Mucosa of rectum (tissue), 2 donors: ENCODE measurements at regions not wholly inside any gene's neighbourhood (a gene's known extent, or its start where the extent isn't known, plus 50 kb on each side); places are given as distances from the start of the nearest gene placed in this dataset.

Experiments
- H3K27ac ChIP-seq, 2 donors: one replicate each; pipeline ENCODE4 v1.7.0; 2013; ENCODE audit warnings: inconsistent platforms in 2 of 2, low read depth in 2 of 2, low read length in 2 of 2
- H3K27me3 ChIP-seq, 2 donors: one replicate each; pipeline ENCODE4 v1.7.0; 2013; ENCODE audit warnings: low read length in 2 of 2; ENCODE audit not compliant: control insufficient read depth in 2 of 2, insufficient read depth in 2 of 2
- H3K36me3 ChIP-seq, 2 donors: one replicate each; pipeline ENCODE4 v1.7.0; 2013; ENCODE audit warnings: low read length in 2 of 2; ENCODE audit not compliant: control insufficient read depth in 2 of 2, insufficient read depth in 2 of 2
- H3K4me1 ChIP-seq, 2 donors: one replicate each; pipeline ENCODE4 v1.7.0; 2013; ENCODE audit warnings: low read length in 2 of 2, mild to moderate bottlenecking in 1 of 2; ENCODE audit not compliant: control insufficient read depth in 2 of 2, insufficient read depth in 2 of 2
- H3K4me3 ChIP-seq, 2 donors: one replicate each; pipeline ENCODE4 v1.7.0; 2013; ENCODE audit warnings: low read length in 2 of 2
- H3K9ac ChIP-seq, 2 donors: one replicate each; pipeline ENCODE4 v1.7.0; 2013; ENCODE audit warnings: low read length in 2 of 2, low read depth in 1 of 2, mild to moderate bottlenecking in 1 of 2
- H3K9me3 ChIP-seq, 2 donors: one replicate each; pipeline ENCODE4 v1.7.0; 2013; ENCODE audit warnings: low read length in 2 of 2; ENCODE audit not compliant: control insufficient read depth in 2 of 2
- donor health status: healthy.
- donor health status: Normal muscosa, but diverticular disease.

DNA sequence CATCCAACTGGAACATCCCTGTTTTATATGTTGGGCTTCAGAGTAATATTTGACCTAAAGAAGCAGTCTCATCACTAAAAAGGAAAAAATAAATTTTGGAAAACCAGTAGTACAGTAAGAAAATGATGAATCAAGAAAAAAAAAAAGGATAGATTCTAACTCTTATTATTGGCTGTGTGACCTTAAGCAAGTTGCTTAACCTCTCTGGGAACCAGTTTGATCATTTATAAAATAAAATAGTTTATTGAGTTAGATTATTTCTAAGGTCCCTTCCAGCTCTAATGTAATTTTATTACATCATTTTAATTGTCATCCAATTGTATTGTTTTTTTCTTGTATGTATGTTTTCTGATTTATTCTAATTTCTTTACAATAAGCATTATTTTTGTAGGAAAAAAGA, 127.0 kb downstream of the PRELID2 start:
- Histone ChIP-seq H3K27ac (no peak overlapping the region), H3K36me3 (no peaks in the 10 kb centered on the region), H3K9ac (no peak overlapping the region), H3K9me3 (no peaks in the 10 kb centered on the region), H3K27me3 (no peaks in the 10 kb centered on the region), H3K4me1 (no peaks in the 10 kb centered on the region), H3K4me3 (no peak overlapping the region)

DNA sequence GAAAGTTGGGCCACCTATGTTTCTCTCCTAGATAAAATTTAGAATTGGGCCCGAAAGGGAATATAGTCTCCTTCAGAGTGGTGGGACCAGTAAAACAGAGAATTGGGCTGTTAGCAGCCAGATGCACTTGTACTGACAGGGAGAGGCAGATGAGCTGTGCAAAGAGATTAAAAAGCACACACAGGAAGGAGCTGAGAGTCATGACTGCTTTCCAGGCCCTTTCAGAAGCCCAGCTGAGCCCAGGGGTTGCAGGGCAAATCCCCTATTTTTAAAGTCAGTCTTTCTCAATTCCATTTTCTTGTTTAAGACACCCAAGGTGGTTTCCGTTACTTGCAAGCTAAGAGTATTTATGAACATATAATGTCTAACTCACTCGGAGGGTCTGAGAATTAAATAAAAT, 130.4 kb downstream of the PRELID2 start:
- H3K27me3 ChIP-seq = no peaks in the 10 kb centered on the region
- H3K36me3 ChIP-seq = no peaks in the 10 kb centered on the region
- no peak overlapping the region for H3K4me3 ChIP-seq
- H3K4me1 ChIP-seq = no peaks in the 10 kb centered on the region
- no peak overlapping the region for H3K27ac ChIP-seq
- no peak overlapping the region for H3K9ac ChIP-seq
- H3K9me3 ChIP-seq = no peaks in the 10 kb centered on the region

DNA sequence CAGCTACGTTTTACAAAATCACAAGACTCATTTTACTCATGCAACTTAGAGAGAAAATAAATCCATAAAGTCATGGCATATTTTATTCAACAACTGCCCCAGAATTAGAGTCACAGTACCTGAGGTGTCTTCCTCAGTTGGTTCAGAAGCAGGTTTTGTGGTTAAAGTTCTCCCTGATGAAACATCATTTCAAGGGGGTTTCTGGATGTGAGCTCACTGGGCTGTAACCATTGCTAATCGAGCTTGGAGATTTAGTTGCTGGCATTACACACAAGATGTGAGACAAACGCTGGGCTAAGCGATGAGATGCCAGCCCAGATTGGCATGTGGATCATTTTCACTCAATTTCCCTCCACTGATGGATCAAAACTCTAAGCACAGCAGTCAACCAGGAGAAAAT, 131.3 kb downstream of the PRELID2 start:
- H3K27me3 ChIP-seq = no peaks in the 10 kb centered on the region
- H3K27ac ChIP-seq = no peak overlapping the region
- no peaks in the 10 kb centered on the region for H3K9me3 ChIP-seq

DNA sequence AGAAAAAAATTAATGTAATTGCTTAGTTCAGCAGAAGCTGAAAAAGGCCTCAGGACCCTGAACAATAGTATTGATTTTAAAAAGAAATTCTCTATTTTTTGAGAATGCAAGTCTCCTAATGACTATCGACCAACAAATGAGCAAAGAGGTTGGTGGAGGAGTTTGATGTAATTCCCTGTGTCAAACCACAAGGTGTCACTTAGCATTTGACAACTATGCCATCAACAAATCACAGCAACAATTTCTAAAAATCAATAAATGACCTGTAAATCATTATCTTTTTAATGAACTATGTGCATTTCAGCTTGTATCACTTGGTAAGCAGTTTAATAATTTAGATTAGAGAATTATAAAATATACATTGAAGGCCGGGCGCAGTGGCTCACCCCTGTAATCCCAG, 133.7 kb downstream of the PRELID2 start:
- Histone ChIP-seq H3K4me3 (no peak overlapping the region), H3K9ac (no peak overlapping the region), H3K36me3 (no peaks in the 10 kb centered on the region), H3K27ac (no peak overlapping the region), H3K9me3 (no peaks in the 10 kb centered on the region), H3K27me3 (no peaks in the 10 kb centered on the region), H3K4me1 (no peaks in the 10 kb centered on the region)

More for the DNA sequence above, 131.3 kb downstream of the PRELID2 start:
- Histone ChIP-seq H3K36me3 (no peaks in the 10 kb centered on the region), H3K4me3 (no peak overlapping the region), H3K9ac (no peak overlapping the region), H3K4me1 (no peaks in the 10 kb centered on the region)

DNA sequence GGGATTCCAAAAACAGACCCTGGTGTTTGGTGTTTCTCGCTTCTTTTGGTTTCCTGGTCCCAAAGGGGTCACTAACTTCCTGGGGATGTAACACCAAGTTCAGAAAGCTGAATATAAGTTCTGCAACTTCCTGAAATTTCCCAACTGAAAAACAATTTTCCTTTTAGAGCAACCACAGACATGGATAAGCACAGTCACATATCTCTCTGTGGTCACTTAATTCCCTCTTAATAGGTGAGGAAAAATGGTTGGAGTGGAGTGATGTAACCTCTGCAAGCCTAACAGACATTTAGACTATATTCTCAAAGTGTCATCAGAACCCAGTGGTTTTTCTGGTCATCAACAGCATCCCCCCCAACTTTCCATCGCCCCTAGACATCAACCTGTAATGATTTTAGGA, 135.3 kb downstream of the PRELID2 start:
- H3K27ac ChIP-seq = no peak overlapping the region
- no peak overlapping the region for H3K4me3 ChIP-seq
- H3K36me3 ChIP-seq = no peaks in the 10 kb centered on the region
- no peaks in the 10 kb centered on the region for H3K4me1 ChIP-seq
- no peaks in the 10 kb centered on the region for H3K27me3 ChIP-seq
- H3K9ac ChIP-seq = no peak overlapping the region
- H3K9me3 ChIP-seq = no peaks in the 10 kb centered on the region

DNA sequence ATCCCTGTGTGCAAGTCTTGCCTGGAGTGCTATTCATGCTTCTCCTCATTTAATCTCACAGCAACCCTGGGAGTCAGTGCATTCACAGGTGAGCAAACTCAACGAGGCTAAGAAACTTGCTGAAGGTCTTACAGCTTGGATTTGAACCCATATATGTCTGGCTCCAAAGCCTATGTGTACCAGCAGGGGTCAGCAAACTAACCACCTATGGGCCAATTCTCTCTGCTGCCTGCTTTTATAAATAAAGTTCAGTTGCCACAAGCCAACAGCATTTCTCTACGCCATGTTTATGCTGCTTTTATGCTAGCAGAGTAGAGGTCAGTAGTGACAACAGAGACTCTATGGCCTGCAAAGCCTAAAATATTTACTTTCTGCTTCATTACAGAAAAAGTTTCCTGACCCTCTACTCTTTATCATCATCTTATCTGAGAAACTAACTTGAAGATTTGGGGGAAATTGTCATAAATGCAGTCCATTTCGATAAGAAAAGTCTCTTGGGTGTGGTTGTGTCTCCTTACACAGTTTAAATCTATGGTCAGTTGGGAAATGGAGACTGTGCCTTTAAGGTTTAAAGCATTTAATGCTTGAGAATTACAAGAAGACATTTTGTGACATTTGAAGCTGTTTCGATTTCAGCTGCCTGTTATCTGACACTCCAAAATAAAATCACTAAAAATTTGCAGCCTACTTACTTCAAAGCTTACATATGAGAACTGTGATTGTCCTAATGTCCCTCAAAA, 137.7 kb downstream of the PRELID2 start:
- H3K4me3 ChIP-seq = no peak overlapping the region
- H3K9me3 ChIP-seq = no peaks in the 10 kb centered on the region
- H3K9ac ChIP-seq = no peak overlapping the region
- H3K27me3 ChIP-seq = no peaks in the 10 kb centered on the region
- no peak overlapping the region for H3K27ac ChIP-seq
- no peaks in the 10 kb centered on the region for H3K4me1 ChIP-seq
- no peaks in the 10 kb centered on the region for H3K36me3 ChIP-seq

DNA sequence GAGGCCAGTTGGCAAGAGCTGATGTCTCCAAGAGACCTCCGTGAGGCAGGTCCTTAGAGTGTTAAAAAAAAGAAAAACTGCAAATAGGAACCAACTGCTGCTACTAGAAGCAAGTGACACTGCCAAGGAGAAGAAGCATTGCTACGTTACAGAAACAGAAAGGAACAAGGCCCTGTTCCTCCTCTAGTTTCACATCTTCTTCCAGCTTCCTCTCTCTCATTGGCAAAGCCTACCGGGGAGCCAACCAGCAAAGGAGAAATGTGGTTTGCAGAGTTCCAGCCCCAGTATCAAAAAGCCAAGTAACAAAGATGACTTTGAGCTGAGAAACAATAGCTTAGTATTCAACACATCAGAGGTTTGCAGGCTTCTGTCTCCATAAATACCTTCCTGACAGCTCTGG, 145.9 kb downstream of the PRELID2 start:
- Histone ChIP-seq H3K4me1 (no peaks in the 10 kb centered on the region), H3K27ac (no peak overlapping the region), H3K4me3 (no peak overlapping the region), H3K9ac (no peak overlapping the region), H3K9me3 (no peaks in the 10 kb centered on the region), H3K36me3 (no peaks in the 10 kb centered on the region), H3K27me3 (no peaks in the 10 kb centered on the region)

DNA sequence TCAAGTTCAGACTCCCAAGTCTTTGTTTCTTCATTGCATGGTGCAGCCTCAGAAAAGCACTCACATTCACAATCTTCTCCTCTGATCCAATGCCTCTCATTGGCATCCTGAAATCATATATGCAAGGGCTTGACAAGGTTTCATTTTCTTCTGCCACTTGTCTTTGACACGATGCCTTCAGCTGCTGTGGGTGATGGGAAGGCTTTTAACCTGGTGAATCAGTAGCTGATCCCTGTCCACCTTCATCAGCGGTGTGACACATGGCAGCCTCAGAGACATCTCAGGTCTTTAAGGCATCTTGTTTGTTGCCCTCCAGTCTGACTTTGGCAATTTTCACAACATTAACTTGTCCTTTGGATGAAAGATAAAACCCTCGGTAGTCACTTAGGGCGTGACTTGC, 147.2 kb downstream of the PRELID2 start:
- no peaks in the 10 kb centered on the region for H3K27me3 ChIP-seq
- H3K27ac ChIP-seq = no peak overlapping the region
- H3K36me3 ChIP-seq = no peaks in the 10 kb centered on the region
- no peaks in the 10 kb centered on the region for H3K4me1 ChIP-seq
- no peak overlapping the region for H3K4me3 ChIP-seq
- no peak overlapping the region for H3K9ac ChIP-seq
- H3K9me3 ChIP-seq = no peaks in the 10 kb centered on the region

DNA sequence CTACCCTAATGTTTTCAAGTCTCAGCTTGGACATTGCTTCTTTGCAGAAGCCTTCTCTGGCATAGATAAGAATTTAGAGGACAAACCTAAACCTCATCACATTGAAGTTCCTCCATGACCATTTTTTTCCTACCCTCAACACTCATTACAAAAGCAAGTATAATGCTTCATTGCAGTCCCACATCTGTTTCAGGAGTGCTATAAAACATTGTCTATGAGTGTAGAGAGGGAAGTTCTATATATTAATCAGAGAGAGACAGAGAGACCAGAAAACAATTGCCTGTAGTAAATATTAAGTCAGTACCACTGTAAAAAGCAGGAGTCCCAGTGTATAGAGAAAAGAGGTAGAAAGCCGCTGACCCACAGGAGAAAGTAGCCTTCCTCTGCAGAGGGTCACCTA, 149.7 kb downstream of the PRELID2 start:
- no peaks in the 10 kb centered on the region for H3K36me3 ChIP-seq
- H3K9ac ChIP-seq = no peak overlapping the region
- H3K27ac ChIP-seq = no peak overlapping the region
- no peaks in the 10 kb centered on the region for H3K9me3 ChIP-seq
- no peak overlapping the region for H3K4me3 ChIP-seq
- H3K27me3 ChIP-seq = no peaks in the 10 kb centered on the region
- no peaks in the 10 kb centered on the region for H3K4me1 ChIP-seq

DNA sequence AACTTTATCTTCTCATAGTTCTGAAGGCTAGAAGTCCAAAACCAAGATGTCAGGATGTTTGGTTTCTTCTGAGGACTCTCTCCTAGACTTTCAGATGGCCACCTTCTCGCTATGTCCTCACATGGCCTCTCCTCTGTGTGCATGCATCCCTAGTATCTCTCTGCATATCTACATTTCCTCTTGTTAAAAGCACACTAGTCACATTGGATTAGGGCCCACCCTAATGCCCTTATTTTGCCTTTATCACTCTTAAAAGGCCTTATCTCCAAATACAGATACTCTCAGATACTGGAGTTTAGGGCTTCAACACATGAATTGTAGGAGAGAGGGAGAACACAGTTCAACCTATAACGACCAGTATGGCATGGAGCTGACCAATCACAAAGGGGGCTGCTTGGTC, 151.7 kb downstream of the PRELID2 start:
- Histone ChIP-seq H3K27me3 (no peaks in the 10 kb centered on the region), H3K4me1 (peaks cover 0 to under 1% of the 10 kb centered on the region in 2 donors)

More for the DNA sequence above, 151.7 kb downstream of the PRELID2 start:
- H3K9me3 ChIP-seq = no peaks in the 10 kb centered on the region
- no peaks in the 10 kb centered on the region for H3K36me3 ChIP-seq
- H3K4me3 ChIP-seq = no peak overlapping the region
- no peak overlapping the region for H3K27ac ChIP-seq
- H3K9ac ChIP-seq = no peak overlapping the region
